WTC11 (cell line): ENCODE measurements at regions not wholly inside any gene's neighbourhood (a gene's known extent, or its start where the extent isn't known, plus 50 kb on each side); places are given as distances from the start of the nearest gene placed in this dataset.

Source experiments
- CREB1 ChIP-seq: sonication (generic); formaldehyde crosslinking; IDR thresholded peaks from 2 replicates; pipeline ENCODE4 v1.8.0; 2023; ENCODE audit warnings: mild to moderate bottlenecking, missing genetic modification reagents
- NR3C1 ChIP-seq: sonication (generic); formaldehyde crosslinking; conservative IDR thresholded peaks from 2 replicates; pipeline ENCODE4 v1.8.1; 2023; ENCODE audit warnings: low read depth, mild to moderate bottlenecking, missing genetic modification reagents
- TEAD1 ChIP-seq: sonication (generic); formaldehyde crosslinking; IDR thresholded peaks from 2 replicates; pipeline ENCODE4 v1.8.0; 2022; ENCODE audit warnings: mild to moderate bottlenecking, missing genetic modification reagents
- TP53 ChIP-seq: sonication (generic); formaldehyde crosslinking; IDR thresholded peaks from 2 replicates; pipeline ENCODE4 v1.8.1; 2023; ENCODE audit warnings: mild to moderate bottlenecking, missing genetic modification reagents
- TF ChIP-seq, protein P1 (sequence below): fragments of 200-600 bp; IDR thresholded peaks from 2 replicates; pipeline ENCODE4 v1.8.0; 2022; ENCODE audit warnings: antibody characterized with exemption
- TF ChIP-seq, protein P2 (sequence below): sonication (generic); formaldehyde crosslinking; IDR thresholded peaks from 2 replicates; pipeline ENCODE4 v1.8.0; 2022; ENCODE audit warnings: missing genetic modification reagents
- TF ChIP-seq, protein P3 (sequence below): sonication (generic); formaldehyde crosslinking; IDR thresholded peaks from 2 replicates; pipeline ENCODE4 v1.8.0; 2022; ENCODE audit warnings: mild to moderate bottlenecking, missing genetic modification reagents
- TF ChIP-seq, protein P4 (sequence below): sonication (generic); formaldehyde crosslinking; conservative IDR thresholded peaks from 2 replicates; pipeline ENCODE4 v1.8.1; 2022; ENCODE audit warnings: mild to moderate bottlenecking, missing genetic modification reagents
- TF ChIP-seq, protein P5 (sequence below): fragments of 250-450 bp; sonication (Bioruptor Pico); IDR thresholded peaks from 2 replicates; pipeline ENCODE4 v1.8.0; 2021; ENCODE audit warnings: mild to moderate bottlenecking

DNA sequence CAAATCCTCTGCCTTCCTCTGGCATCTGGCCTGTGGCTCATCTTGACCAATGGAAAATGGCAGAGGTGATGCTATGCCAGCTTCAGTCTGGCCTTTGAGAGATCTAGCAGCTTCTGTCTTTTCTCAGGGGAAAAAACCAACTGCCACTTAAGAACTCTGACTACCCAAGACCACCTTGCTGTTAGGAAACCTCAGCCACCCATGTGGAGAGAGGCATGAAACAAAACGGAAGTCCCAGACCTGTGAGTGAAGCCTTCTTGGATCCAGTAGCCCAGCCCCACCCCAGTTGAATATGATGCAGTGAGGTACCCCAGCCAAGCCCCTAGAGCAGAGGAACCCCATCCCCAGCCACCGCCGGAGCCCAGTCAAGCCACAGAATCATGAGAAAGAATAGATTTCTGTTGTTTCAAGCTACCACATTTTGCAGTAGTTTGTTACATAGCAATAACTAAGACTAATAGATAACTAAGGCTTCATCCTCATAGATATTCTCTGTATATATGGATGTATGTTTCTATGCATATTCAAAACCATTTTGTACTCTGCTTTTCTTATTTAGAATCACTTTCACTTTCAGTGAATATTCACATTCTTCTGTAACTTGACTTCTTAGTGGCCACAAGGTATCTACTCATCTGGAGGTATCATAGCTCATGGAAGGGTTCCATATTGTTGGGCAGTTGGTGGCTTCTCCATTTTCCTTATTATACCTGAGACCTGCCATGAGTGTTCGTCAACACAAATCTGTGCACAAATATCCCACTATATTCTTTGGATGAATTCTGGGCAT, 142.1 kb downstream of the FBXO15 start:
- TF ChIP-seq TP53 (no peak), NR3C1 (CRISPR knock-in tag) (no peak), TEAD1 (CRISPR knock-in tag) (no peak), CREB1 (no peak)
- TF ChIP-seq, protein P1, sequence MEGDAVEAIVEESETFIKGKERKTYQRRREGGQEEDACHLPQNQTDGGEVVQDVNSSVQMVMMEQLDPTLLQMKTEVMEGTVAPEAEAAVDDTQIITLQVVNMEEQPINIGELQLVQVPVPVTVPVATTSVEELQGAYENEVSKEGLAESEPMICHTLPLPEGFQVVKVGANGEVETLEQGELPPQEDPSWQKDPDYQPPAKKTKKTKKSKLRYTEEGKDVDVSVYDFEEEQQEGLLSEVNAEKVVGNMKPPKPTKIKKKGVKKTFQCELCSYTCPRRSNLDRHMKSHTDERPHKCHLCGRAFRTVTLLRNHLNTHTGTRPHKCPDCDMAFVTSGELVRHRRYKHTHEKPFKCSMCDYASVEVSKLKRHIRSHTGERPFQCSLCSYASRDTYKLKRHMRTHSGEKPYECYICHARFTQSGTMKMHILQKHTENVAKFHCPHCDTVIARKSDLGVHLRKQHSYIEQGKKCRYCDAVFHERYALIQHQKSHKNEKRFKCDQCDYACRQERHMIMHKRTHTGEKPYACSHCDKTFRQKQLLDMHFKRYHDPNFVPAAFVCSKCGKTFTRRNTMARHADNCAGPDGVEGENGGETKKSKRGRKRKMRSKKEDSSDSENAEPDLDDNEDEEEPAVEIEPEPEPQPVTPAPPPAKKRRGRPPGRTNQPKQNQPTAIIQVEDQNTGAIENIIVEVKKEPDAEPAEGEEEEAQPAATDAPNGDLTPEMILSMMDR: no peak
- TF ChIP-seq, protein P2, sequence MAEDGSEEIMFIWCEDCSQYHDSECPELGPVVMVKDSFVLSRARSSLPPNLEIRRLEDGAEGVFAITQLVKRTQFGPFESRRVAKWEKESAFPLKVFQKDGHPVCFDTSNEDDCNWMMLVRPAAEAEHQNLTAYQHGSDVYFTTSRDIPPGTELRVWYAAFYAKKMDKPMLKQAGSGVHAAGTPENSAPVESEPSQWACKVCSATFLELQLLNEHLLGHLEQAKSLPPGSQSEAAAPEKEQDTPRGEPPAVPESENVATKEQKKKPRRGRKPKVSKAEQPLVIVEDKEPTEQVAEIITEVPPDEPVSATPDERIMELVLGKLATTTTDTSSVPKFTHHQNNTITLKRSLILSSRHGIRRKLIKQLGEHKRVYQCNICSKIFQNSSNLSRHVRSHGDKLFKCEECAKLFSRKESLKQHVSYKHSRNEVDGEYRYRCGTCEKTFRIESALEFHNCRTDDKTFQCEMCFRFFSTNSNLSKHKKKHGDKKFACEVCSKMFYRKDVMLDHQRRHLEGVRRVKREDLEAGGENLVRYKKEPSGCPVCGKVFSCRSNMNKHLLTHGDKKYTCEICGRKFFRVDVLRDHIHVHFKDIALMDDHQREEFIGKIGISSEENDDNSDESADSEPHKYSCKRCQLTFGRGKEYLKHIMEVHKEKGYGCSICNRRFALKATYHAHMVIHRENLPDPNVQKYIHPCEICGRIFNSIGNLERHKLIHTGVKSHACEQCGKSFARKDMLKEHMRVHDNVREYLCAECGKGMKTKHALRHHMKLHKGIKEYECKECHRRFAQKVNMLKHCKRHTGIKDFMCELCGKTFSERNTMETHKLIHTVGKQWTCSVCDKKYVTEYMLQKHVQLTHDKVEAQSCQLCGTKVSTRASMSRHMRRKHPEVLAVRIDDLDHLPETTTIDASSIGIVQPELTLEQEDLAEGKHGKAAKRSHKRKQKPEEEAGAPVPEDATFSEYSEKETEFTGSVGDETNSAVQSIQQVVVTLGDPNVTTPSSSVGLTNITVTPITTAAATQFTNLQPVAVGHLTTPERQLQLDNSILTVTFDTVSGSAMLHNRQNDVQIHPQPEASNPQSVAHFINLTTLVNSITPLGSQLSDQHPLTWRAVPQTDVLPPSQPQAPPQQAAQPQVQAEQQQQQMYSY (CRISPR knock-in tag): no peak
- TF ChIP-seq, protein P3, sequence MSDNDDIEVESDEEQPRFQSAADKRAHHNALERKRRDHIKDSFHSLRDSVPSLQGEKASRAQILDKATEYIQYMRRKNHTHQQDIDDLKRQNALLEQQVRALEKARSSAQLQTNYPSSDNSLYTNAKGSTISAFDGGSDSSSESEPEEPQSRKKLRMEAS (CRISPR knock-in tag): no peak
- TF ChIP-seq, protein P4, sequence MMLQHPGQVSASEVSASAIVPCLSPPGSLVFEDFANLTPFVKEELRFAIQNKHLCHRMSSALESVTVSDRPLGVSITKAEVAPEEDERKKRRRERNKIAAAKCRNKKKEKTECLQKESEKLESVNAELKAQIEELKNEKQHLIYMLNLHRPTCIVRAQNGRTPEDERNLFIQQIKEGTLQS (CRISPR knock-in tag): no peak
- TF ChIP-seq, protein P5, sequence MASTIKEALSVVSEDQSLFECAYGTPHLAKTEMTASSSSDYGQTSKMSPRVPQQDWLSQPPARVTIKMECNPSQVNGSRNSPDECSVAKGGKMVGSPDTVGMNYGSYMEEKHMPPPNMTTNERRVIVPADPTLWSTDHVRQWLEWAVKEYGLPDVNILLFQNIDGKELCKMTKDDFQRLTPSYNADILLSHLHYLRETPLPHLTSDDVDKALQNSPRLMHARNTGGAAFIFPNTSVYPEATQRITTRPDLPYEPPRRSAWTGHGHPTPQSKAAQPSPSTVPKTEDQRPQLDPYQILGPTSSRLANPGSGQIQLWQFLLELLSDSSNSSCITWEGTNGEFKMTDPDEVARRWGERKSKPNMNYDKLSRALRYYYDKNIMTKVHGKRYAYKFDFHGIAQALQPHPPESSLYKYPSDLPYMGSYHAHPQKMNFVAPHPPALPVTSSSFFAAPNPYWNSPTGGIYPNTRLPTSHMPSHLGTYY (CRISPR knock-in tag): no peak
